Epithelial cell of esophagus (primary cell): ENCODE measurements at regions not wholly inside any gene's neighbourhood (a gene's known extent, or its start where the extent isn't known, plus 50 kb on each side); places are given as distances from the start of the nearest gene placed in this dataset.
A peak's percentile ranks its signal among the peaks of the same experiment; 100 is the strongest.

Experiments used
- DNase-seq: peaks from one replicate; pipeline ENCODE4 v3.0.0; 2010; ENCODE audit warnings: low read depth
- H3K4me3 ChIP-seq: 2 replicates; pipeline ENCODE4 v1.5.1; 2011; ENCODE audit warnings: mild to moderate bottlenecking, low read length, control low read depth
- CTCF ChIP-seq: IDR thresholded peaks from 2 replicates; pipeline ENCODE4 v1.5.1; 2011; ENCODE audit warnings: low read depth, mild to moderate bottlenecking, low read length, control low read depth, inconsistent platforms; ENCODE audit not compliant: insufficient read depth; ENCODE audit errors: missing control alignments

DNA sequence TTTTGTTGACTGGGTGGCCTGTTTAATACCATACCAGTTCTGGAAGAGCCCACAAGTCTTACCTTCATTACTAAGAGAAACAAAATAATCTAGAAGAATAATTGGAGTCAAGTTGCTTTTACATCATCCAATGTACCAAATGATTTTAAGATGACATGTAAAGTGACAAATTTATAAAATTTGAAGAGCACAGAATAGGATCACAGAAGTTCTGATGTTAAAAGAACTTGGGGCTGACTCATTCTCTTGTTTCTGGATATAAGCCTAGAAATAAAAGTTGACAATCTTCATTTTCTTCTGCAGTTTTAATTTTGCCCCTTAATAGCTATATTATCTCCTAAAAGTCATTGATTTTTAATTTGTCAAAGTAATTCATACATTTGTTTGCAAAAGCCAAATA lies 317.5 kb upstream of the MARCKS start:
- no peak overlapping the region for H3K4me3 ChIP-seq
- DNase-seq = no peak
- TF ChIP-seq CTCF = no peak

GRCh38 chr6:113540466-113540865 lies 316.7 kb upstream of the MARCKS start:
- DNase-seq = peak; percentile 35
- no peak for TF ChIP-seq CTCF
- H3K4me3 ChIP-seq = no peak overlapping the region

DNA sequence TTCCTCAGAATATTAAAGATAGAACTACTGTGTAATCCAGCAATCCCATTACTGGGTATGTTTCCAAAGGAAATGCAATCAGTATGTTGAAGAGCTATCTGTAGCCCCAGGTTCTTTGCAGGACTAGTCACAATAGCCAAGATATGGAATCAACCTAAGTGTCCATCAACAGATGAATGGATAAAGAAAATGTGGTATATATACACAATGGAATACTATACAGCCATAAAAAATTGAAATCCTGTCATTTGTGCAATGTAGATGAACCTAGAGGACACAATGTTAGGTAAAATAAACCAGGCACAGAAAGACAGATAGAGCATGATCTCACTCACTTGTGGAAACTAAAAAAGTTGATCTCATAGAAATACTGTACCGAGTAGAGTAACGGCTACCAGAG lies 306.0 kb upstream of the MARCKS start:
- TF ChIP-seq CTCF = no peak
- DNase-seq = no peak
- no peak overlapping the region for H3K4me3 ChIP-seq

DNA sequence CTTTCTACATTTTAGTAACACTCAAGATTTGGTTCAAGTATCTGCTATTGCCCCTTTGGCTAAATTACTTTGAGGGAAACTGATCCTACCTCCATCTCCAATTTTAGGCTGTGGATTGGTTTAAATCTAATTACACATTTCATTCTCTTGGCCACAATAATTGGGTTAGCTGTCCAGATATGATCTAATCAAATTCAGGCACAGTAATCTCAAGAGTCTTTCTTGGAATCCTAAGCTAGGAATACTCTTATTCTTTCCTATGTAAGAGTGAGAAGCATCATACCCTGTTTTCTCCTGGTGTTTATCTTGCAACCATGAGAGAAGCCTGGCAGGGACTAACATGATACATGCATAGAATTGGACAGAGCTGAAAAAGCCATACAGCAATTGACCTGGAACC lies 300.4 kb upstream of the MARCKS start:
- no peak for TF ChIP-seq CTCF
- no peak overlapping the region for H3K4me3 ChIP-seq
- DNase-seq = no peak

DNA sequence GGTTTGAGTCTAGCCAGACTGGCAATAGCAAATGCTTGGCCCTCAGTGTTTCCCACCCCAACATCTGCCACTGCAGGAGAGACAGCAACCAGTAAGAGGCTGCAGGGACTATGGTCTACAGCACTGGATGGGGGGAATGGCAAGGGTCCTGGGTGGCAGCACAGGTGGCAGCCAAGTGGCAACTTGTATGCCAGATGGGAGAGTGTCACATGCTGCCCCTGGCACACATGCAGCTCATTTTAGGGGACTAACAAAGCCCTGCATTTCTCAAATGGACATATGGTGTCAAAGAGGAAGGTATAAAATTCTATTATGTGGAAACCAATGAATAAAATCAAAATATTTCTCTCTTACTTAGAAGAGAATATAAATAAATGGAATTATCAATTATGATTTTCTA lies 298.7 kb upstream of the MARCKS start:
- H3K4me3 ChIP-seq = no peak overlapping the region
- TF ChIP-seq CTCF = no peak
- DNase-seq = no peak

GRCh38 chr6:113558966-113559365 lies 298.2 kb upstream of the MARCKS start:
- TF ChIP-seq CTCF = no peak
- DNase-seq = peak; percentile 48

DNA sequence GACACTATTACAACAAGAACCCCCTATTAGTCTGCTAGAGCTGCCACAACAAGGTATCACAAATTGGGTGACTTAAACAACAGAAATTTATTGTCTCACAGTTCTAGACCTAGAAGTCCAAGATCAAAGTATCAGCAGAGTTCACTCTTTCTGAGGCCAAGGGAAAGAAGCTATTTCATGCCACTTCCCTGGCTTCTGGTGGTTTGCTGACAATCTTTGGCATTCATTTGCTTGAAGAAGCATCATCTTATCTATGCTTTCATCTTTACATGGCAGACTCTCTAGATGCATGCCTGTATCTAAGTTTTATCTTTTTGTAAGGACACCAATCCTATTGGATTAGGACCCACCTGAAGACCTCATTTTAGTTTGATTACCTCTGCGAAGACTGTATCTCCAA lies 296.8 kb upstream of the MARCKS start:
- H3K4me3 ChIP-seq = no peak overlapping the region
- TF ChIP-seq CTCF = no peak
- no peak for DNase-seq

More at GRCh38 chr6:113558966-113559365, 298.2 kb upstream of the MARCKS start:
- no peak overlapping the region for H3K4me3 ChIP-seq
